Peyer's patch (tissue), 4 donors: ENCODE measurements at regions not wholly inside any gene's neighbourhood (a gene's known extent, or its start where the extent isn't known, plus 50 kb on each side); places are given as distances from the start of the nearest gene placed in this dataset.

Source experiments
- CTCF ChIP-seq, 6 experiments: fragments of 450-650 bp in 4 of 6; fragments of 200-600 bp in 2 of 6; sonication (generic) in 1 of 6; IDR thresholded peaks; one replicate each; pipeline ENCODE4 v1.5.1; 2017 to 2019; ENCODE audit warnings: antibody characterized with exemption in 6 of 6, mild to moderate bottlenecking in 3 of 6, moderate library complexity in 1 of 6
- POLR2A ChIP-seq, 2 donors: fragments of 450-650 bp; IDR thresholded peaks; one replicate each; pipeline ENCODE4 v1.5.1; 2017; ENCODE audit warnings: antibody characterized with exemption in 2 of 2, mild to moderate bottlenecking in 2 of 2, moderate library complexity in 2 of 2

DNA sequence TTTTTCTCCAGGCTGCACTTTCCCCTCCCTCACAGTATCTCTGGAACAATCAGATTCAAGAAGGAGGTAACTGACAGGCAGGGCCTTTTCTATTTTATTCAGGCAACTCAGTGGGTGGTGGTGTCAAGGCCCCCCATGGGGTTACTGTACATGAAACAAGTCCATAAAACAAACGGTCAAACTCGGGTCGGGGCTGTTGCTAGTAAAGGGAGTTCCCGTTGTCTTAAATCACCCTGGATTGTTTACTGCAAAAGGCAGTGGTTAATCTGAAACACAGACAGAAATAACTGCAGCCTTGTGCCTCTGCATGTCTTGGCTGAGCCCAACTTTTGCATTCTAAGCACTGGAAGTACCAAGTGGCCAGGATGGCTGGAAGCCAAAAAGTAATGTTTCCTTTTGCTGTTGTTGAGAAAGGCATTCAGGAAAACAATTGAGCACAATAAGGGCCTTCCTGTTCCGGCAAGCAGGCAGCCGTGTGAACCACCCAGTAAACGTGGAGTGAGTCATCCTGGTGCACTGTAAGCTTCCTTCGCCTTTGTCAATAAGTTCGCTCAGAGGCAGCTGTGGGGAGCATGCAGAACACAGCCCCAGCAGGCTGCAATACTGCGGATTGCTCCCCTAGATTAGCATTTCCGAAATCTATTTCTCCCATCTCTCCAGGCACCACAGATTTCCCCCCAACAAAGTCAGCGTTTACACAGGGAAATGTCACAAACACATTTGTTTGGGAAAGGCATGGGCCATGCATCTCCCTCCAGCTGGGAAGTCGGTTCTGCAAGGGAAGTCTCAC lies 149.6 kb downstream of the IRS1 start:
- TF ChIP-seq POLR2A (IDR thresholded peaks at IDR 0.05) (no peak), CTCF (IDR thresholded peaks at IDR 0.05) (peak in 1 of 6 experiments; percentile 6)
